A549 (cell line): ENCODE measurements at regions not wholly inside any gene's neighbourhood (a gene's known extent, or its start where the extent isn't known, plus 50 kb on each side); places are given as distances from the start of the nearest gene placed in this dataset.

ENCODE experiments used
- ATAC-seq, 2 experiments: fragments of 200-7000 bp in 1 of 2; fragments of >200 bp in 1 of 2; cut with Nextera tagmentation in 1 of 2; cut with Tn5 transposase in 1 of 2; 3 replicates each; pipeline versions ENCODE4 v1.8.0 to v1.9.1; 2018 to 2020; ENCODE audit warnings: mild to moderate bottlenecking in 1 of 2, moderate library complexity in 1 of 2
- CTCF ChIA-PET: fragments of 300-600 bp; sonication (Branson Sonifier 250); formaldehyde crosslinking; extraction: SDS; loops from one replicate; lab custom pipeline; 2021; ENCODE audit warnings: antibody characterized with exemption, inconsistent platforms; lab: Yijun Ruan, JAX
- POLR2A ChIA-PET: fragments of 350-600 bp; formaldehyde crosslinking; extraction: SDS; loops from one replicate; lab custom pipeline; 2021; ENCODE audit warnings: antibody characterized with exemption, inconsistent platforms; lab: Yijun Ruan, JAX
- DNase-seq, 2 experiments: peaks; one replicate each; pipeline versions ENCODE4 v3.0.0 to v3.0.0-alpha.2; 2011 to 2016; ENCODE audit warnings: low read depth in 1 of 2, low spot score in 1 of 2
- FAIRE-seq: peaks from 2 replicates; lab custom pipeline; 2011; peaks lifted over from hg19 to GRCh38; lab: Jason Lieb, UNC
- H3K27ac ChIP-seq, 2 experiments: fragments of >200 bp; sonication (Bioruptor Twin); formaldehyde crosslinking; 3 replicates each; pipeline ENCODE4 v1.5.1; 2016 to 2017
- H3K4me1 ChIP-seq: fragments of >200 bp; sonication (Bioruptor Twin); formaldehyde crosslinking; 3 replicates; pipeline ENCODE4 v1.6.1; 2016
- H3K4me2 ChIP-seq: fragments of >200 bp; sonication (Bioruptor Twin); formaldehyde crosslinking; 3 replicates; pipeline ENCODE4 v1.6.1; 2016
- H3K4me3 ChIP-seq: fragments of >200 bp; sonication (Bioruptor Twin); formaldehyde crosslinking; 3 replicates; pipeline ENCODE4 v1.5.1; 2016
- H3K9me3 ChIP-seq: fragments of >200 bp; sonication (Bioruptor Twin); formaldehyde crosslinking; 3 replicates; pipeline ENCODE4 v1.6.1; 2016
- CHD2 ChIP-seq: fragments of 150-350 bp; IDR thresholded peaks from 2 replicates; pipeline ENCODE4 v1.6.1; 2014; ENCODE audit warnings: low read length; ENCODE audit not compliant: partially characterized antibody
- EHMT2 ChIP-seq: fragments of 200-600 bp; sonication (generic); IDR thresholded peaks from 2 replicates; pipeline ENCODE4 v1.6.1; 2016; ENCODE audit warnings: antibody characterized with exemption, low read depth, mild to moderate bottlenecking, moderate library complexity
- ESRRA ChIP-seq: fragments of 150-350 bp; IDR thresholded peaks from 2 replicates; pipeline ENCODE4 v1.6.1; 2014; ENCODE audit warnings: mild to moderate bottlenecking, low read length, borderline replicate concordance
- FOSB ChIP-seq: fragments of 250-450 bp; sonication (Bioruptor Pico); IDR thresholded peaks from 2 replicates; pipeline ENCODE4 v1.5.0; 2020; ENCODE audit warnings: mild to moderate bottlenecking, moderate library complexity
- FOSL2 ChIP-seq, 2 experiments: fragments of 450-650 bp in 1 of 2; fragments of >200 bp in 1 of 2; sonication (Bioruptor Twin) in 1 of 2; formaldehyde crosslinking; IDR thresholded peaks; 2 replicates each; pipeline versions ENCODE4 v1.5.0 to v1.6.1; 2016 to 2020; ENCODE audit warnings: mild to moderate bottlenecking in 1 of 2, moderate library complexity in 1 of 2
- HDAC2 ChIP-seq: fragments of 200-600 bp; sonication (generic); IDR thresholded peaks from 2 replicates; pipeline ENCODE4 v1.6.1; 2016
- HEYL ChIP-seq: fragments of 250-450 bp; sonication (Bioruptor Pico); IDR thresholded peaks from 2 replicates; pipeline ENCODE4 v1.8.0; 2021; ENCODE audit warnings: mild to moderate bottlenecking, moderate library complexity
- HOXA7 ChIP-seq: fragments of 250-450 bp; sonication (Bioruptor Pico); IDR thresholded peaks from 2 replicates; pipeline ENCODE4 v1.5.0; 2020; ENCODE audit warnings: mild to moderate bottlenecking, moderate library complexity
- HOXB13 ChIP-seq: fragments of 250-450 bp; sonication (Bioruptor Pico); IDR thresholded peaks from 2 replicates; pipeline ENCODE4 v1.5.0; 2020; ENCODE audit warnings: low read depth, mild to moderate bottlenecking, moderate library complexity
- JUNB ChIP-seq: fragments of >200 bp; sonication (Bioruptor Twin); formaldehyde crosslinking; IDR thresholded peaks from 2 replicates; pipeline ENCODE4 v1.6.1; 2016
- KDM1A ChIP-seq: fragments of 200-600 bp; sonication (generic); IDR thresholded peaks from 2 replicates; pipeline ENCODE4 v1.6.1; 2016; ENCODE audit warnings: low read depth, mild to moderate bottlenecking
- MAFK ChIP-seq: fragments of 450-650 bp; IDR thresholded peaks from 2 replicates; pipeline ENCODE4 v1.6.1; 2014; ENCODE audit not compliant: partially characterized antibody
- NFE2L2 ChIP-seq: fragments of 150-350 bp; conservative IDR thresholded peaks from 2 replicates; pipeline ENCODE4 v1.6.1; 2014; ENCODE audit warnings: low read length
- PHF8 ChIP-seq: fragments of 200-600 bp; sonication (generic); IDR thresholded peaks from 2 replicates; pipeline ENCODE4 v1.6.1; 2016; ENCODE audit warnings: low read depth, mild to moderate bottlenecking, antibody characterized with exemption, moderate library complexity, borderline replicate concordance
- POLR2A ChIP-seq: IDR thresholded peaks from 2 replicates; pipeline ENCODE4 v1.6.1; 2012; ENCODE audit warnings: mild to moderate bottlenecking, low read length
- POLR2AphosphoS2 ChIP-seq: conservative IDR thresholded peaks from 2 replicates; pipeline ENCODE4 v1.6.1; 2012; ENCODE audit warnings: low read length, improper control_type of control experiment, inconsistent platforms
- RARB ChIP-seq: fragments of 250-450 bp; sonication (Bioruptor Pico); IDR thresholded peaks from 2 replicates; pipeline ENCODE4 v1.8.0; 2021; ENCODE audit warnings: mild to moderate bottlenecking, moderate library complexity
- RCOR1 ChIP-seq: fragments of 150-350 bp; IDR thresholded peaks from 2 replicates; pipeline ENCODE4 v1.6.1; 2014; ENCODE audit warnings: antibody characterized with exemption, low read length, low read depth
- ZC3H11A ChIP-seq: fragments of 450-650 bp; IDR thresholded peaks from 2 replicates; pipeline ENCODE4 v1.6.1; 2014; ENCODE audit warnings: antibody characterized with exemption, mild to moderate bottlenecking
- ZFP36 ChIP-seq: fragments of 450-650 bp; IDR thresholded peaks from 2 replicates; pipeline ENCODE4 v1.6.1; 2014; ENCODE audit warnings: borderline replicate concordance; ENCODE audit not compliant: partially characterized antibody
- ZNF302 ChIP-seq: fragments of 250-450 bp; sonication (Bioruptor Pico); IDR thresholded peaks from 2 replicates; pipeline ENCODE4 v1.9.0; 2021; ENCODE audit warnings: inconsistent platforms, mild to moderate bottlenecking, moderate library complexity
- ZSCAN20 ChIP-seq: fragments of 250-450 bp; sonication (Bioruptor Pico); IDR thresholded peaks from 2 replicates; pipeline ENCODE4 v1.8.0; 2022; ENCODE audit warnings: mild to moderate bottlenecking, moderate library complexity
- WGBS: methylation state at CpG from one replicate; pipeline ENCODE4 v1.1.6; 2017; ENCODE audit errors: missing lambda C conversion rate; 5-methylcytosine and 5-hydroxymethylcytosine counted together
- TF ChIP-seq, protein P1 (sequence below): fragments of >200 bp; sonication (Bioruptor Twin); formaldehyde crosslinking; IDR thresholded peaks from 3 replicates; pipeline ENCODE4 v1.6.1; 2016
- TF ChIP-seq, protein P2 (sequence below): IDR thresholded peaks from 2 replicates; pipeline ENCODE4 v1.6.1; 2012
- TF ChIP-seq, protein P3 (sequence below): fragments of 250-450 bp; sonication (Bioruptor Pico); IDR thresholded peaks from 2 replicates; pipeline ENCODE4 v1.5.0; 2021; ENCODE audit warnings: mild to moderate bottlenecking, moderate library complexity, borderline replicate concordance
- TF ChIP-seq, protein P4 (sequence below): fragments of >200 bp; sonication (Bioruptor Twin); formaldehyde crosslinking; IDR thresholded peaks from 3 replicates; pipeline ENCODE4 v1.5.1; 2016
- TF ChIP-seq, protein P5 (sequence below): IDR thresholded peaks from 2 replicates; pipeline ENCODE4 v1.6.1; 2012

DNA sequence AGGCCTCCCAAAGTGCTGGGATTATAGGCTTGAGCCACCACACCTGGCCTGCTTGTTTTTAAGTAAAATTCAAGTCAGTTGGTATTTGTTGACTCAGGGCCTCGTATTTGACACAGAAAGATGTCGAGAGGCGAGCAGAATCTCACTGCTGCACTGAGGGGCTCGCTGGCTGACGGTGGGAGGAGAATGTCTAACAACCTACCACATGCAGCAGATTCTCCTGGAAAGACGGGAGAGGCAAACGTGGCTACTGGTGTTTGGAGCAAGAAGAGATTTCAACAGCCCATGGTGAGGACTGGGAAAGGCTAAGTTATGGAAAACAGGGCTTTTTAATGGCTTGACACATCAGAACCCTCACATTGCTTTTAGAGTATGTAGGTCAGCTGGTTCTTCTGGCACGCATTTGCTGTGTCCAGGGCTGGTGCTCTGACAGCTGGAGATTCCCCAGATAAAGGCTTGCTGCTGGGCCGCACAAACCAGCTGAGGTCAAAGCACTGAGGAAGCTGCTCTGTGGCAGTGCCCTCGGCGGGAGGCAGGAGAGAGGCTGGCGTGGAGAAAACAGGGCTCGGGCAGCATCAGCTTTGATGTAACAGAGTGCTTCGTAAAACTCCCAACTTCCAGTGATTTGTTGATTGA is 84.2 kb upstream of the FRMD1 start:
- 78% methylated on average over 14 of the region's 14 CpGs for WGBS
- ChIA-PET POLR2A (no interaction called here), CTCF (no interaction called here)
- H3K27ac ChIP-seq, result no peak overlapping the region
- no peak overlapping the region for H3K4me2 ChIP-seq
- H3K9me3 ChIP-seq, result no peaks in the 10 kb centered on the region
- no peak overlapping the region for H3K4me3 ChIP-seq
- TF ChIP-seq POLR2AphosphoS2 (no peak), FOSB (CRISPR knock-in tag) (no peak), RARB (no peak), ZSCAN20 (no peak), HEYL (no peak), CHD2 (no peak), POLR2A (no peak), HDAC2 (no peak), RCOR1 (no peak), PHF8 (no peak), KDM1A (no peak), ZC3H11A (no peak)
- ATAC-seq, result no peak
- peaks cover 4% of the 10 kb centered on the region; the same call in 2 of the 3 replicates for H3K4me1 ChIP-seq
- DNase-seq, result no peak
- FAIRE-seq, result no peak

DNA sequence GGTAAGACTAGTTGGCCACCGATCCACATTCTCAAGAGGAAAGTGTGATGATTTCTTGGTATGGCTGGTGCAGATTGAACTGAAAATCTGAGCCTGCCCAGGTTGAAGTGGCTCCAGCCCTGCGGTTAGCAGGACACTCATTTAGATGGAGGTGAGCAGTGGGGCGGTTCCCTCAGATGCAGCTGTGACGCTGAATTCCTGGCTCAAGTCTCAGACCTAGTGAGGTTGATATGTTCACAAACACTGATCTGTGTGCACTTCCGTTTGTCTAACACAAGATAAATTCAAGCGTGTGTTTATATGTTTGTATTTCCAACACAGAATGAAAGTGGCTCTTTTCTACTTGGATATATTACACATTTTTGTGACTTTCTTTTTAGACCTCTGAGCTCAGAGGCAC is 83.4 kb upstream of the FRMD1 start:
- peaks cover 13% of the 10 kb centered on the region for H3K4me1 ChIP-seq
- WGBS, result 79% methylated on average over 6 of the region's 6 CpGs
- ATAC-seq (no peak), FAIRE-seq (no peak), DNase-seq (no peak)
- H3K27ac ChIP-seq, result no peak overlapping the region
- H3K4me2 ChIP-seq, result no peak overlapping the region
- CTCF ChIA-PET, result interaction anchor here (0.7 kb wide), 1 partner anchor 946 kb away, joined by 3 read pairs; no protein-coding TSS in a partner anchor
- TF ChIP-seq, protein P1, sequence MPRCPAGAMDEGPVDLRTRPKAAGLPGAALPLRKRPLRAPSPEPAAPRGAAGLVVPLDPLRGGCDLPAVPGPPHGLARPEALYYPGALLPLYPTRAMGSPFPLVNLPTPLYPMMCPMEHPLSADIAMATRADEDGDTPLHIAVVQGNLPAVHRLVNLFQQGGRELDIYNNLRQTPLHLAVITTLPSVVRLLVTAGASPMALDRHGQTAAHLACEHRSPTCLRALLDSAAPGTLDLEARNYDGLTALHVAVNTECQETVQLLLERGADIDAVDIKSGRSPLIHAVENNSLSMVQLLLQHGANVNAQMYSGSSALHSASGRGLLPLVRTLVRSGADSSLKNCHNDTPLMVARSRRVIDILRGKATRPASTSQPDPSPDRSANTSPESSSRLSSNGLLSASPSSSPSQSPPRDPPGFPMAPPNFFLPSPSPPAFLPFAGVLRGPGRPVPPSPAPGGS, result no peak
- TF ChIP-seq HOXB13 (CRISPR knock-in tag), result no peak
- TF ChIP-seq ESRRA, result no peak
- TF ChIP-seq, protein P2, sequence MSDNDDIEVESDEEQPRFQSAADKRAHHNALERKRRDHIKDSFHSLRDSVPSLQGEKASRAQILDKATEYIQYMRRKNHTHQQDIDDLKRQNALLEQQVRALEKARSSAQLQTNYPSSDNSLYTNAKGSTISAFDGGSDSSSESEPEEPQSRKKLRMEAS, result no peak
- TF ChIP-seq JUNB, result no peak
- TF ChIP-seq EHMT2, result no peak
- TF ChIP-seq, protein P3, sequence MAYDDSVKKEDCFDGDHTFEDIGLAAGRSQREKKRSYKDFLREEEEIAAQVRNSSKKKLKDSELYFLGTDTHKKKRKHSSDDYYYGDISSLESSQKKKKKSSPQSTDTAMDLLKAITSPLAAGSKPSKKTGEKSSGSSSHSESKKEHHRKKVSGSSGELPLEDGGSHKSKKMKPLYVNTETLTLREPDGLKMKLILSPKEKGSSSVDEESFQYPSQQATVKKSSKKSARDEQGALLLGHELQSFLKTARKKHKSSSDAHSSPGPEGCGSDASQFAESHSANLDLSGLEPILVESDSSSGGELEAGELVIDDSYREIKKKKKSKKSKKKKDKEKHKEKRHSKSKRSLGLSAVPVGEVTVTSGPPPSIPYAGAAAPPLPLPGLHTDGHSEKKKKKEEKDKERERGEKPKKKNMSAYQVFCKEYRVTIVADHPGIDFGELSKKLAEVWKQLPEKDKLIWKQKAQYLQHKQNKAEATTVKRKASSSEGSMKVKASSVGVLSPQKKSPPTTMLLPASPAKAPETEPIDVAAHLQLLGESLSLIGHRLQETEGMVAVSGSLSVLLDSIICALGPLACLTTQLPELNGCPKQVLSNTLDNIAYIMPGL, result no peak
- TF ChIP-seq ZFP36, result no peak
- no peak for TF ChIP-seq FOSL2 (IDR thresholded peaks at IDR 0.05)
- TF ChIP-seq FOSL2 (CRISPR knock-in tag; IDR thresholded peaks at IDR 0.05), result no peak
- no peak for TF ChIP-seq MAFK
- TF ChIP-seq RCOR1, result no peak
- POLR2A ChIA-PET, result no interaction called here
- no peaks in the 10 kb centered on the region for H3K9me3 ChIP-seq
- H3K4me3 ChIP-seq, result no peak overlapping the region

DNA sequence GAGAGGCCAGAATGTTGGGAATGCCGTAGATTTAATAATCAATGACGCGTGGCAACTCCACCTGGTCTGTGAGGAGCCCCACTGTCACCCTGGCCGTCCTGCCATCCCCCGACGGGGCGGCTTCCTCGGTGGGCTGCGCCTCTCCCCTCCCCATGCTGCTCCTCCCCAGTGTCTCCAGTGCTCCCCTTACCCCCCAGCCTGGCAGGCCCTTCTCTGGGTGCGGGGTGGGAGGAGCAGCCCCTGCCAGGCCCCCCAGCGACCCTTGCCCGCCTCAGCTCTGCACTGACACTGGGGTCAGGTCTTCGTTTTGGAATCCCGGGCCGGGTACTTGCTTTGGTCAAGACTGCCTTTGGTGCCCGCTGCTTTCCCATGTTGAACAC is 82.3 kb upstream of the FRMD1 start:
- 91% methylated on average over 9 of the region's 16 CpGs for WGBS
- ChIA-PET POLR2A (no interaction called here), CTCF (interaction anchor here (0.7 kb wide), 1 partner anchor 945 kb away, joined by 3 read pairs; no protein-coding TSS in a partner anchor)
- ATAC-seq (no peak), FAIRE-seq (no peak), DNase-seq (no peak)
- Histone ChIP-seq H3K4me2 (no peak overlapping the region), H3K27ac (no peak overlapping the region), H3K4me1 (peaks cover 23% of the 10 kb centered on the region), H3K9me3 (no peaks in the 10 kb centered on the region), H3K4me3 (no peak overlapping the region)
- no peak for TF ChIP-seq POLR2AphosphoS2
- no peak for TF ChIP-seq ZFP36
- TF ChIP-seq FOSL2 (IDR thresholded peaks at IDR 0.05), result no peak
- TF ChIP-seq FOSL2 (CRISPR knock-in tag; IDR thresholded peaks at IDR 0.05), result no peak
- TF ChIP-seq POLR2A, result no peak
- TF ChIP-seq PHF8, result no peak
- no peak for TF ChIP-seq ZC3H11A
- no peak for TF ChIP-seq HOXA7 (CRISPR knock-in tag)
- TF ChIP-seq HEYL, result no peak
- TF ChIP-seq, protein P4, sequence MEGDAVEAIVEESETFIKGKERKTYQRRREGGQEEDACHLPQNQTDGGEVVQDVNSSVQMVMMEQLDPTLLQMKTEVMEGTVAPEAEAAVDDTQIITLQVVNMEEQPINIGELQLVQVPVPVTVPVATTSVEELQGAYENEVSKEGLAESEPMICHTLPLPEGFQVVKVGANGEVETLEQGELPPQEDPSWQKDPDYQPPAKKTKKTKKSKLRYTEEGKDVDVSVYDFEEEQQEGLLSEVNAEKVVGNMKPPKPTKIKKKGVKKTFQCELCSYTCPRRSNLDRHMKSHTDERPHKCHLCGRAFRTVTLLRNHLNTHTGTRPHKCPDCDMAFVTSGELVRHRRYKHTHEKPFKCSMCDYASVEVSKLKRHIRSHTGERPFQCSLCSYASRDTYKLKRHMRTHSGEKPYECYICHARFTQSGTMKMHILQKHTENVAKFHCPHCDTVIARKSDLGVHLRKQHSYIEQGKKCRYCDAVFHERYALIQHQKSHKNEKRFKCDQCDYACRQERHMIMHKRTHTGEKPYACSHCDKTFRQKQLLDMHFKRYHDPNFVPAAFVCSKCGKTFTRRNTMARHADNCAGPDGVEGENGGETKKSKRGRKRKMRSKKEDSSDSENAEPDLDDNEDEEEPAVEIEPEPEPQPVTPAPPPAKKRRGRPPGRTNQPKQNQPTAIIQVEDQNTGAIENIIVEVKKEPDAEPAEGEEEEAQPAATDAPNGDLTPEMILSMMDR, result no peak
- TF ChIP-seq NFE2L2, result no peak
- no peak for TF ChIP-seq KDM1A
- no peak for TF ChIP-seq ZNF302 (CRISPR knock-in tag)
- TF ChIP-seq, protein P5, sequence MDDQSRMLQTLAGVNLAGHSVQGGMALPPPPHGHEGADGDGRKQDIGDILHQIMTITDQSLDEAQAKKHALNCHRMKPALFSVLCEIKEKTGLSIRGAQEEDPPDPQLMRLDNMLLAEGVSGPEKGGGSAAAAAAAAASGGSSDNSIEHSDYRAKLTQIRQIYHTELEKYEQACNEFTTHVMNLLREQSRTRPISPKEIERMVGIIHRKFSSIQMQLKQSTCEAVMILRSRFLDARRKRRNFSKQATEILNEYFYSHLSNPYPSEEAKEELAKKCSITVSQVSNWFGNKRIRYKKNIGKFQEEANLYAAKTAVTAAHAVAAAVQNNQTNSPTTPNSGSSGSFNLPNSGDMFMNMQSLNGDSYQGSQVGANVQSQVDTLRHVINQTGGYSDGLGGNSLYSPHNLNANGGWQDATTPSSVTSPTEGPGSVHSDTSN, result no peak
